Upper lobe of right lung (tissue), 1 donor: ENCODE measurements at regions not wholly inside any gene's neighbourhood (a gene's known extent, or its start where the extent isn't known, plus 50 kb on each side); places are given as distances from the start of the nearest gene placed in this dataset.

Experiments used
- ATAC-seq: fragments of 200-7000 bp; cut with Tn5 transposase; one replicate; pipeline ENCODE4 v1.9.1; 2020; ENCODE audit warnings: mild to moderate bottlenecking, moderate library complexity
- DNase-seq: peaks from one replicate; pipeline ENCODE4 v3.0.0-alpha.2; 2020
- H3K27ac ChIP-seq: fragments of 200-600 bp; one replicate; pipeline ENCODE4 v1.8.0; 2022
- H3K27me3 ChIP-seq: fragments of 200-600 bp; one replicate; pipeline ENCODE4 v1.8.0; 2022; ENCODE audit warnings: mild to moderate bottlenecking
- H3K36me3 ChIP-seq: fragments of 200-600 bp; one replicate; pipeline ENCODE4 v1.8.0; 2022
- H3K4me1 ChIP-seq: fragments of 200-600 bp; one replicate; pipeline ENCODE4 v1.8.0; 2022
- H3K4me3 ChIP-seq: fragments of 200-600 bp; one replicate; pipeline ENCODE4 v1.8.0; 2022; ENCODE audit warnings: mild to moderate bottlenecking
- H3K9me3 ChIP-seq: fragments of 200-600 bp; one replicate; pipeline ENCODE4 v1.8.0; 2022
- intact Hi-C: fragments of 100-400 bp; cut with DNase I; formaldehyde crosslinking; loops from one replicate; pipeline ENCODE4 v1.11.0; 2022
- TF ChIP-seq, protein P1 (sequence below): fragments of 200-600 bp; IDR thresholded peaks from one replicate; pipeline ENCODE4 v1.8.0; 2022; ENCODE audit warnings: antibody characterized with exemption
- donor health status: DM: no; HTN: yes; CAD: no; lungs with severe emphysema.

DNA sequence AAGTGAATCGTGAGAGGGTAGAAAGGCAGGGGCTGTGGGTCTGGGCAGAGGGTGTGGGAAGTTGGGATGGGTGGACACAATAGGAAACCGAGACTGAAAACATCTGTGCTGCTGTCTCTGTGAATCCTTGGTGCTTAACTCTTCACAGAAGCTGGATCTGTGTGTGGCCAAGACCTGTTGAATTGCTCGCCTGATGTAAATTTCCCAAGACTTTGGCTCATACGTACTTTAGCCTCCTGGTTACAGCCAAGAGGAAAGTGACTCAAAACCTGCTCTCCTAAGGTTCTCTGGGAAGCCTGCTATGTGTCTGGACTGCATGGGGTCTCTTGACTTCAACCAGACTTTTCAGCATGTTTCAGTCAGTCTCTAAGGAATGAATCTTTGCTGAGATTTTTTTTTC is 270.3 kb downstream of the RWDD3 start:
- no peaks in the 10 kb centered on the region for H3K36me3 ChIP-seq
- no peaks in the 10 kb centered on the region for H3K4me1 ChIP-seq
- ATAC-seq (no peak), DNase-seq (no peak)
- TF ChIP-seq, protein P1, sequence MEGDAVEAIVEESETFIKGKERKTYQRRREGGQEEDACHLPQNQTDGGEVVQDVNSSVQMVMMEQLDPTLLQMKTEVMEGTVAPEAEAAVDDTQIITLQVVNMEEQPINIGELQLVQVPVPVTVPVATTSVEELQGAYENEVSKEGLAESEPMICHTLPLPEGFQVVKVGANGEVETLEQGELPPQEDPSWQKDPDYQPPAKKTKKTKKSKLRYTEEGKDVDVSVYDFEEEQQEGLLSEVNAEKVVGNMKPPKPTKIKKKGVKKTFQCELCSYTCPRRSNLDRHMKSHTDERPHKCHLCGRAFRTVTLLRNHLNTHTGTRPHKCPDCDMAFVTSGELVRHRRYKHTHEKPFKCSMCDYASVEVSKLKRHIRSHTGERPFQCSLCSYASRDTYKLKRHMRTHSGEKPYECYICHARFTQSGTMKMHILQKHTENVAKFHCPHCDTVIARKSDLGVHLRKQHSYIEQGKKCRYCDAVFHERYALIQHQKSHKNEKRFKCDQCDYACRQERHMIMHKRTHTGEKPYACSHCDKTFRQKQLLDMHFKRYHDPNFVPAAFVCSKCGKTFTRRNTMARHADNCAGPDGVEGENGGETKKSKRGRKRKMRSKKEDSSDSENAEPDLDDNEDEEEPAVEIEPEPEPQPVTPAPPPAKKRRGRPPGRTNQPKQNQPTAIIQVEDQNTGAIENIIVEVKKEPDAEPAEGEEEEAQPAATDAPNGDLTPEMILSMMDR = no peak
- H3K9me3 ChIP-seq = no peaks in the 10 kb centered on the region
- no peak overlapping the region for H3K27ac ChIP-seq
- intact Hi-C loops = no loop called here
- no peaks in the 10 kb centered on the region for H3K27me3 ChIP-seq
- no peak overlapping the region for H3K4me3 ChIP-seq

DNA sequence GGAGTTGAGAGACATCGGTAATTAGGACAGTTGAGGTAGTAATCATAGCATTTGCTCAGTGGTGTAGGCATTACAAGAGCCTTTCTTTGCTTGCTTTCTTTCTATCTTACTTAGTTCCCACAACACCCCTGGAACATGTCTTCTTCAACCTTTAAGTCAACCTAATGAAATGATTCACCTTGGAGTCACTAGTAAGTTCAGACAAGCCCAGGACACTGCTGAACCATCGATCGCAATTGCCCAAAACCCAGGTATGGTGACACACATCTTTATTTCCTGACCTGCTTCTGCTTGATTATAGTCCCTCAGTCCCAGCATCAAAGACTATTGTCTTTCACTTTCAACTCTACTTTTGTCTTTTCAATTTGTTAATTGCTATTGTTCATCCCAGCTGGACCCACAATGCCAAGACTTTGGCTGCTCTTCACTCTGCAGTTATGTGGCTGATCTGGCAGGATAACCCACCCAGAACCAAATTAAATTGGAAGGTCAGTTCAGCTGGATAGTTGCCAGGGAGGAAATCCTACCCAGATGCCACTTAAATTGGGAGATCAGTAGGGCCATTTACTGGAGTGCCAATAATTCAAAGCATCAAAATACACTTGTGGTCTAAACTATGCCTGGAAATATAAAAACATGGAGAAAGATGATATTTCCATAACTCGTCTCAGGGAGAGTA is 272.9 kb downstream of the RWDD3 start:
- H3K9me3 ChIP-seq = no peaks in the 10 kb centered on the region
- TF ChIP-seq, protein P1 = no peak
- intact Hi-C loops = no loop called here
- H3K27ac ChIP-seq = no peak overlapping the region
- no peaks in the 10 kb centered on the region for H3K27me3 ChIP-seq
- DNase-seq = no peak
- no peaks in the 10 kb centered on the region for H3K36me3 ChIP-seq
- no peak for ATAC-seq
- no peaks in the 10 kb centered on the region for H3K4me1 ChIP-seq
- no peak overlapping the region for H3K4me3 ChIP-seq

DNA sequence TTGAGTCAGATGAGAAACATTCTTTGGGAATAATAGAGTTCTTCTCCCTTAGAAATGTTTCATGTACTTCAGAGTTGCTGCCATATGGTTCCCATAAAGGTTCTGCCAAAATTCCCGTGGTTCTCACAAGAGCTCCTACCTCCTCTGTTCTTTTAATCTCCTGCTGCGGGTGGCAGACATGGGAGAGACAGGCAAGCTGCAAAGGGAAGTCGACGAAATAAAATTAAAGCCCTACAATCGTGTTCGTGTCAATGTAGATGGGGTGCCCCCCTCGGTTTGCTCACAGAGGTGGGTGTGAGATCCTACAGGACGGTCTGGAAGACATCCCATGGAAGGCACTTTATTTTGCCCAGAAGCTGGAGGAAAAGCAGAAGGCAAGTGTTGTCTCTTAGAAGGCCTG is 276.0 kb downstream of the RWDD3 start:
- DNase-seq = no peak
- no peaks in the 10 kb centered on the region for H3K36me3 ChIP-seq
- no peaks in the 10 kb centered on the region for H3K27me3 ChIP-seq
- no peaks in the 10 kb centered on the region for H3K4me1 ChIP-seq
- intact Hi-C loops = no loop called here
- H3K9me3 ChIP-seq = no peaks in the 10 kb centered on the region
- H3K27ac ChIP-seq = no peak overlapping the region
- ATAC-seq = no peak
- H3K4me3 ChIP-seq = no peak overlapping the region
- TF ChIP-seq, protein P1 = no peak

DNA sequence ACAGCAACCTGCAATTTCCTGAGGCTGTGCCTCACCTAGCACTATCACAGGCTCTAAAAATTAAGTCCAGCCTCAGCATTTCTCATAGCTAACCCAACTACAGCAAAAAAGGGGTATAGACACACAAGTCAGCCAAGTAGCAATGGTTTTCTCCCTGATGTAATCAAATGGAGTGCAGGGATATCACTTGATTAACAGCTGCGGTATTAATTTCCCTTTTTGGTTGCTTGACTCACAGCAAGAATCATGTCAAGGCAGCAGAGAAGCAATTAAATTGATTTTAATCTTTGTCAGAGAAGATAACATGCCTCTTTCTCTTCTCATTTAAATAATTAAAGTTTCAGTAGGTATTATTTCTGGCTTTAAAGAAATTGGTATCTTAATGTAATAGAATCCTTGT is 278.9 kb downstream of the RWDD3 start:
- Histone ChIP-seq H3K36me3 (no peaks in the 10 kb centered on the region), H3K9me3 (no peaks in the 10 kb centered on the region), H3K4me1 (no peaks in the 10 kb centered on the region), H3K4me3 (no peak overlapping the region), H3K27ac (no peak overlapping the region), H3K27me3 (no peaks in the 10 kb centered on the region)
- TF ChIP-seq, protein P1 = no peak
- intact Hi-C loops = no loop called here
- ATAC-seq (no peak), DNase-seq (no peak)

DNA sequence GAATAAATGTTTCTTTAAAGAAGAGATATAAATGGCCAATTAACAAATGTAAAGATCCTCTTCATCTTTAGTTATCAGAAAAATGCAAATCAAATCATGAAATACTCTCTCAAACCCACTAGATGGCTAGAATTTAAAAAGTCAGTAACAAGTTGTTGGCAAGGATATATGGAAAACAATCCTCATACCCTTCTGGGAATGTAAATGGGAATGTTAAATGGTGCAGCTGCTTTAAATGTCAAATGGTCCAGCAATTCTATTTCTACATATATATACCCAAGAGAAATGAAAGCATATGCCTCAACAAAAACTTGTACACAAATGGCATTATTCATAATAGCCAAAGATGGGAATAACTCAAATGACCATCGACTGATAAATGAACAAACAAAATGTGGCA is 283.5 kb downstream of the RWDD3 start:
- TF ChIP-seq, protein P1 = no peak
- H3K9me3 ChIP-seq = no peaks in the 10 kb centered on the region
- no peak overlapping the region for H3K27ac ChIP-seq
- no peak overlapping the region for H3K4me3 ChIP-seq
- ATAC-seq = no peak
- no peaks in the 10 kb centered on the region for H3K36me3 ChIP-seq
- intact Hi-C loops = no loop called here
- no peak for DNase-seq
- H3K4me1 ChIP-seq = no peaks in the 10 kb centered on the region
- H3K27me3 ChIP-seq = no peaks in the 10 kb centered on the region

DNA sequence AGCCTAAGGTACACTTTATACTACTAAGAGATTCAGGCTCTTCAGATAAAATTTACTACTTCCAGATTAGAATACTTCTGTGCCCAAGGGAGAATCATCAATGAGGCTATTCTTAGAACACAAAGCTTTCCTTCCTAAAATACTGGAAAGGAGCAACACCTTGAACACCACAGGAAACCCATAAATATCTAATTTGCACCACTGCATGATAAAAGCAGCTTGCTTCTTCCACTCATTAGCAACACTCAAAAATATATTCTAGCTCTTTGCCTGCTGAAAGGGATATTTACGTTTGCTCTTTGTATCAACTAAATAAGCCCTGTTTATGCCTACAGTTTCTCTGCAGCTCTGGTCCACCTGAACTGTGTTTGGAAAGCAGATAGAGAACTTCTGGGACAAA is 284.3 kb downstream of the RWDD3 start:
- Histone ChIP-seq H3K9me3 (no peaks in the 10 kb centered on the region), H3K4me3 (no peak overlapping the region), H3K4me1 (no peaks in the 10 kb centered on the region), H3K36me3 (no peaks in the 10 kb centered on the region), H3K27me3 (no peaks in the 10 kb centered on the region), H3K27ac (no peak overlapping the region)
- intact Hi-C loops = no loop called here
- ATAC-seq (no peak), DNase-seq (no peak)
- TF ChIP-seq, protein P1 = no peak
